Endodermal cell (in vitro differentiated cells): ENCODE measurements at regions not wholly inside any gene's neighbourhood (a gene's known extent, or its start where the extent isn't known, plus 50 kb on each side); places are given as distances from the start of the nearest gene placed in this dataset.

Experiments used
- DNase-seq: peaks from one replicate; pipeline ENCODE4 v3.0.0-alpha.2; 2017
- H3K27ac ChIP-seq: 2 replicates; pipeline ENCODE4 v1.5.1; 2013; ENCODE audit warnings: mild to moderate bottlenecking, low read depth, low read length, moderate library complexity
- H3K27me3 ChIP-seq: 2 replicates; pipeline ENCODE4 v1.6.1; 2013; ENCODE audit warnings: mild to moderate bottlenecking, low read length, moderate library complexity; ENCODE audit not compliant: insufficient read depth, control insufficient read depth, poor library complexity, severe bottlenecking
- H3K36me3 ChIP-seq: 2 replicates; pipeline ENCODE4 v1.7.0; 2013; ENCODE audit warnings: mild to moderate bottlenecking, low read length, moderate library complexity; ENCODE audit not compliant: control insufficient read depth, insufficient read depth
- H3K4me1 ChIP-seq: one replicate; pipeline ENCODE4 v1.7.0; 2013; ENCODE audit warnings: low read length; ENCODE audit not compliant: control insufficient read depth, insufficient read depth
- H3K4me3 ChIP-seq: 2 replicates; pipeline ENCODE4 v1.5.1; 2013; ENCODE audit warnings: mild to moderate bottlenecking, low read length, moderate library complexity
- H3K9ac ChIP-seq: 2 replicates; pipeline ENCODE4 v1.6.1; 2013; ENCODE audit warnings: mild to moderate bottlenecking, low read length, moderate library complexity; ENCODE audit not compliant: poor library complexity, severe bottlenecking; ENCODE audit errors: extremely low read depth
- H3K9me3 ChIP-seq: 2 replicates; pipeline ENCODE4 v1.6.1; 2013; ENCODE audit warnings: mild to moderate bottlenecking, low read length, moderate library complexity; ENCODE audit not compliant: control insufficient read depth
- H3K27ac Mint-ChIP-seq: 2 replicates; pipeline ENCODE4 v1.8.0; 2020; ENCODE audit warnings: mixed read lengths
- H3K27me3 Mint-ChIP-seq: 2 replicates; pipeline ENCODE4 v1.8.0; 2021; ENCODE audit warnings: mild to moderate bottlenecking, mixed read lengths; ENCODE audit not compliant: insufficient read depth
- H3K36me3 Mint-ChIP-seq: 2 replicates; pipeline ENCODE4 v1.8.0; 2020; ENCODE audit warnings: low read depth, mixed read lengths
- H3K4me1 Mint-ChIP-seq: 2 replicates; pipeline ENCODE4 v1.8.0; 2020; ENCODE audit warnings: mixed read lengths
- H3K4me3 Mint-ChIP-seq: 2 replicates; pipeline ENCODE4 v1.8.0; 2020; ENCODE audit warnings: mild to moderate bottlenecking, moderate library complexity, mixed read lengths
- H3K9me3 Mint-ChIP-seq: 2 replicates; pipeline ENCODE4 v1.8.0; 2020; ENCODE audit warnings: mild to moderate bottlenecking, mixed read lengths
- WGBS, 2 experiments: methylation state at CpG; one replicate each; pipeline versions ENCODE4 v1.1.5 to v1.1.7; 2013; ENCODE audit warnings: missing lambda C conversion rate in 2 of 2, mixed read lengths in 1 of 2; ENCODE audit not compliant: insufficient coverage in 1 of 2, insufficient read length in 1 of 2; 5-methylcytosine and 5-hydroxymethylcytosine counted together
- TF ChIP-seq, protein P1 (sequence below): fragments of 200-600 bp; sonication (generic); conservative IDR thresholded peaks from 2 replicates; pipeline ENCODE4 v1.5.0; 2021; ENCODE audit warnings: antibody characterized with exemption, mild to moderate bottlenecking

DNA sequence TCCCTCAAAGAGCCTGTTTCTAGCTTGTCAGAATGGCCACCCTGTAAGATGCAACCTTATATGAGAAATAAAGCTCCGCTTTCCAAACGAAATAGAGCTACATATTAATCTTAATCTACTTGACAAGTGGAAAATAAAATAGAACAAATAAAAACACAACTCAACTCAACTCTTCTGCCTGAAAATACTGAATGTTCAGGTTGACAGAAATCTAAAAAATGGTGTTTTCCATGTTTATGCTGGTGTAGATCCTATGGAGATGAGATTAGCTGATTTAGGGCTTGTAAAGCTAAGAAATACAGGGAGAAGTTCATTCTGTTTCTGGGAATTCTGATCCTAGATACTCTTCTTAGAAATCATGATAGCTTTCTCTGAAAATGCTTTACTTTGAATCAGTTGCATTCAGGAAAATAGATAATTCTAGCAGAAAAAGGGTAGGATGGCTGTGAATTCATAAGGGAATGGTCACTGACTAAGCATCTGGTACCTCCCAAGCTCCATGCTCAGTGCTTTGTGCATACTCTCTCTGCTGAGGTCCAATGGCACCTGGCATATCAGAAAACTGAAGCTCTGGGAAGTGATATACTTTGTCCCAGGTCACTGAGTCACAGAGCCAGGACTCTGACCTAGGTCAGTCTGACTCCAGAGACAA, 89.2 kb upstream of the EXOC1L start:
- Mint-ChIP-seq H3K4me3 (no peak overlapping the region), H3K4me1 (no peaks in the 10 kb centered on the region), H3K27ac (no peak overlapping the region), H3K9me3 (no peaks in the 10 kb centered on the region), H3K27me3 (no peaks in the 10 kb centered on the region), H3K36me3 (no peaks in the 10 kb centered on the region)
- Histone ChIP-seq H3K9ac (no peak overlapping the region), H3K4me1 (no peaks in the 10 kb centered on the region), H3K27me3 (no peaks in the 10 kb centered on the region), H3K27ac (no peak overlapping the region), H3K4me3 (no peak overlapping the region), H3K9me3 (no peaks in the 10 kb centered on the region), H3K36me3 (no peaks in the 10 kb centered on the region)
- DNase-seq, result no peak
- WGBS, 2 experiments, result 100% methylated on average over 2 of the region's 2 CpGs; no CpG with 5 or more reads in 1 of the 2 experiments
- TF ChIP-seq, protein P1, sequence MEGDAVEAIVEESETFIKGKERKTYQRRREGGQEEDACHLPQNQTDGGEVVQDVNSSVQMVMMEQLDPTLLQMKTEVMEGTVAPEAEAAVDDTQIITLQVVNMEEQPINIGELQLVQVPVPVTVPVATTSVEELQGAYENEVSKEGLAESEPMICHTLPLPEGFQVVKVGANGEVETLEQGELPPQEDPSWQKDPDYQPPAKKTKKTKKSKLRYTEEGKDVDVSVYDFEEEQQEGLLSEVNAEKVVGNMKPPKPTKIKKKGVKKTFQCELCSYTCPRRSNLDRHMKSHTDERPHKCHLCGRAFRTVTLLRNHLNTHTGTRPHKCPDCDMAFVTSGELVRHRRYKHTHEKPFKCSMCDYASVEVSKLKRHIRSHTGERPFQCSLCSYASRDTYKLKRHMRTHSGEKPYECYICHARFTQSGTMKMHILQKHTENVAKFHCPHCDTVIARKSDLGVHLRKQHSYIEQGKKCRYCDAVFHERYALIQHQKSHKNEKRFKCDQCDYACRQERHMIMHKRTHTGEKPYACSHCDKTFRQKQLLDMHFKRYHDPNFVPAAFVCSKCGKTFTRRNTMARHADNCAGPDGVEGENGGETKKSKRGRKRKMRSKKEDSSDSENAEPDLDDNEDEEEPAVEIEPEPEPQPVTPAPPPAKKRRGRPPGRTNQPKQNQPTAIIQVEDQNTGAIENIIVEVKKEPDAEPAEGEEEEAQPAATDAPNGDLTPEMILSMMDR, result no peak

DNA sequence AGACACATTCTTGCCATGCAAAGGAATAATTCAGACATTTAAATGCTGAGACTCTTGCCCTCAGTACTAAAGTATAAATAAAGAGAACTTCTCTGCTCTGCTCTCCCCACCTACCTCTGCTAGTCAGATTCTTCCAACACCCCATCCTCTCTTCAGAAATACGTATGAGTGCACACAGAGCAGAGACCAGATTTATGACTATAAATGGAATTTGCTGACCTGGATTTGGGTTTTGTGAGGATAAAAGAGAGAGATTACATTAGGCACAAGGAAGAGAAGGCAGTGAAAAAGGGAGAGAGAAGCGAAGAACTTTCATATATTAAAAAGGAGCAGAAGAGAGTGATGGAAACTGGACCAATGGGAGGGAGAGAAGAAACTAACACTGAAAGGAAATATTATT, 87.6 kb upstream of the EXOC1L start:
- H3K4me1 ChIP-seq, result no peaks in the 10 kb centered on the region
- TF ChIP-seq, protein P1, result no peak
- Mint-ChIP-seq H3K4me1 (no peaks in the 10 kb centered on the region), H3K27me3 (no peaks in the 10 kb centered on the region), H3K4me3 (no peak overlapping the region), H3K36me3 (no peaks in the 10 kb centered on the region), H3K27ac (no peak overlapping the region), H3K9me3 (no peaks in the 10 kb centered on the region)
- H3K27me3 ChIP-seq, result no peaks in the 10 kb centered on the region
- no peak overlapping the region for H3K27ac ChIP-seq
- no peak overlapping the region for H3K4me3 ChIP-seq
- no peak for DNase-seq
- no peaks in the 10 kb centered on the region for H3K9me3 ChIP-seq
- no peak overlapping the region for H3K9ac ChIP-seq
- no peaks in the 10 kb centered on the region for H3K36me3 ChIP-seq
- 91 to 100% methylated on average over 1 to 2 of the region's 2 CpGs for WGBS, 2 experiments

DNA sequence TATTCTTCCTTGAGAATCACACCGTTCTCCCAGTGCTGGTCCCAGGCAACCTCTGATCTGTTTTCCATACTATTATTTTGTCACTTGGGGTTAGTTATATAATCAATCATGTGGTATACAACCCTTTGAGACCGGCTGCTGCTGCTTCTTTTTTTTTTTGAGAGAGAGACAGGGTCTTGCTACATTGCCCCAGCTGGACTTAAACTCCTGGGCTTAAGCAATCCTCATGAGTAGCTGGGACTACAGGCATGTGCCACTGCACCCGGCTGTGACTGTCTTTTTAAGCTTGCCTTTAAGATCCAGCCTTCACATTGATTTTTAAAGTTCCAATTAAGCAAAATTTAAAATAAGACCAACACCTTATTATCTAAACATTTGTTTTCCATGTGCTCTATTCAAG, 86.7 kb upstream of the EXOC1L start:
- TF ChIP-seq, protein P1, result no peak
- WGBS, 2 experiments, result 77 to 85% methylated on average over 2 to 3 of the region's 3 CpGs
- Histone ChIP-seq H3K4me3 (no peak overlapping the region), H3K27me3 (no peaks in the 10 kb centered on the region), H3K27ac (no peak overlapping the region), H3K4me1 (no peaks in the 10 kb centered on the region), H3K9me3 (no peaks in the 10 kb centered on the region), H3K9ac (no peak overlapping the region), H3K36me3 (no peaks in the 10 kb centered on the region)
- H3K4me3 Mint-ChIP-seq, result no peak overlapping the region
- no peak for DNase-seq
- H3K4me1 Mint-ChIP-seq, result no peaks in the 10 kb centered on the region
- H3K27ac Mint-ChIP-seq, result no peak overlapping the region
- no peaks in the 10 kb centered on the region for H3K36me3 Mint-ChIP-seq
- H3K27me3 Mint-ChIP-seq, result no peaks in the 10 kb centered on the region
- H3K9me3 Mint-ChIP-seq, result no peaks in the 10 kb centered on the region
